HG02623 (cell line): ENCODE measurements at regions not wholly inside any gene's neighbourhood (a gene's known extent, or its start where the extent isn't known, plus 50 kb on each side); places are given as distances from the start of the nearest gene placed in this dataset.

Source experiments
- ATAC-seq: cut with Tn5 transposase; IDR thresholded peaks from one replicate; pipeline ENCODE4 v1.9.1; 2021; ENCODE audit warnings: moderate library complexity; ENCODE audit not compliant: unreplicated experiment

DNA sequence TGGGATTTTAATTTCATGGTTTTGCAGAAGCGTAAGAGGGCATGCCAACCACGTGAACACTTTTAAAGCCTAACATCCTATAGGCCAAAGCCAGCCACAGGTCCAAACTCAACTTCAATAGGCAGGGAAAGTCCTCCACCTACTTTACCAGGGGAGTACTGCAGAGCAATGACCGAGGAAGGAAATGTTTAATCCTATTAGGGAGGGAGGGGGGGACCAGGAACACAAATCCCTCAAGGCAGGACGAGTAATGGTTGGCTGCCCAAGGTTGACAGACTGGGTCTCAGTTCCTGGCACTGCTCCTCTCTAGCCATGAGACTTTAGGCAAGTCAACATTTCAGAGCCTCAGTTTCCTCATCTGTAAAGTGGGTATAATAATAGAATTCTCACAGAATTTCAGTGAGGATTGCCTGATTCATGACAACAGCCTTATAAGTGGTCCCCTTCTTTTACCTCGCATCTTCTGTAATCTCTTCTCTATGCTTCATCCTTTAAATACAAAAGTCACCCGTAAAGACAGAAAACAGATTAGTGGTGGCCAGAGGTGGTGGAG lies 315.8 kb downstream of the HAPSTR1 start:
- no peak for ATAC-seq

DNA sequence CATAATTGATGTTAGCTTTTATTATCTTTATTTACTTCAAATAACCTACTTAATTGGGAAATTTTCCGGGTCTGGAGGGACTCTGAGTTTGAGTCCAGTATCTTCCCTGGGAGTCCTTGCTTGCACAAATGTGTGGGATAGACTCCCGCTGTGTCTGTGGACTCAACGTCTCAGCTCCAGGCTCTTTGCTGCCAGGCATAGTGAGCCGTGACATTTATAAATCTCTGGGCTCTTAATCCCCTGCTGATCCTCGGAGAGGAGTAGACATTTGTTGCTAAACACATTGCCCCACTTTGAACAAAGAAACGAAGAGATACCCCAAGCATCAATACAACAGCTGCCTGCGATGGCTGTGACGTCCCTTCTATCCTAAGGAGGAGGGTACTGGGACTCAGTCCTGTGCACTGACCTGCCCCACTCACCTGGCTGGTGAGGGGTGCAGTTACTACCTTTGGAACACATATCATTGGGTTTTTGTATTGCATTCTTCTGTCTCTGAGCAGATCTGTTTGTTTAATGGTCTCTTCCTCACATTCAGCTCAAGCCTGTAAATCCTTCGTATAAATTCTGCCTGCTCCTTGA lies 316.9 kb downstream of the HAPSTR1 start:
- ATAC-seq = no peak

- ATAC-seq = no peak
Measured at GRCh38 chr16:9409560-9410493, 318.4 kb downstream of the HAPSTR1 start.

DNA sequence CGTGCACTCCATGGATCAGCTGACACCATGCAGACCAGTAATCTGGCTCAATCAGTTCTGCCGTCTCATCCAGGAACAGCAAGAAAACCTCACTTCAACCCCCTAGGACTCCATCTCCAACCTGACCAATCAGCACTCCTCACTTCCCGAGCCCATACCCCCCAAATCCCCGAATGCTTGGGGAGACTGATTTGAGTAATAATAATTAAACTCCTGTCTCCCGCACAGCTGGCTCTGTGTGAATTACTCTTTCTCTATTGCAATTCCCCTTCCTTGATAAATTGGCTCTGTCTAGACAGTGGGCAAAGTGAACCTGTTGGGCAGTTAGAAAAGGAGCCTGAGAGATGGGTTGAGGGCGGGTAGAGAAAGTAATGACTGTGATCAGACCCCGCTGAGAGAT lies 320.0 kb downstream of the HAPSTR1 start:
- no peak for ATAC-seq

- ATAC-seq = no peak
Measured at GRCh38 chr16:9412031-9412914, 320.8 kb downstream of the HAPSTR1 start.

DNA sequence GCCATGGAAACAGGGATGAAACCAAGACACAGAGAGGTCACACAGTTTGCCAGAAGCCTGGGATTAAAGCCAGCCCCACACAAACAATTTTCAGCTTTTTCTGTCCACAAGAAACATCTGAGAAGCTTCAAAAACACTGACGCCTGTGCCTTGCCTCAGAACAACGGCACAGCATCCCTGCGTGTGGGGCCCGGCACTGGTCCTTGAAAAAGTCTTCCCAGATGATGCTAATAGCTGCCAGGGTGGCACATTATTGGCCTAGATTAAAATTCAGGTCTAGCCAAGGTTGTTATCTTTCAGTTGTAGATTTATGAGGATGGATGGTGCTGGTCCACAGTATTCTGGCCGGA lies 321.4 kb downstream of the HAPSTR1 start:
- no peak for ATAC-seq

DNA sequence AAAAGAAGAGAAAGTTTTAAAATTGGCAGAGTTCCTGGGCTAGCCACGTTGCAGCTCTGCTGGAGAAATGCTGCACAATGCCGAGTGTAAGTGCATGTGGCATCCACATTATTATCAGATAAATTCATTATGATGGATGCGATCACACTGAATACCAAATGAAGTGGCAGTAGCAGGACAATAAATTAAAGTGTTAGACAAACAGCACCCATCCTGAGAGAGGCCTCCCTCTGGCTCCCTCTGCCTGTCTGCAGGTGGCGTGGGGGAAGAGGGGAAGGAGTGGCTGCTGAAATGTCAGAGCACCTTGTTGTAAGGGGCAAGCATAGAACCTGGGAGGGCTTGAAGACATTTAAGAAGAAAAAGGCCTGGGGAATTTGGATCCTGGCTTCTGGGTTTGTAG lies 324.1 kb downstream of the HAPSTR1 start:
- ATAC-seq = no peak

GRCh38 chr16:9417898-9418297 lies 326.5 kb downstream of the HAPSTR1 start:
- ATAC-seq = no peak

DNA sequence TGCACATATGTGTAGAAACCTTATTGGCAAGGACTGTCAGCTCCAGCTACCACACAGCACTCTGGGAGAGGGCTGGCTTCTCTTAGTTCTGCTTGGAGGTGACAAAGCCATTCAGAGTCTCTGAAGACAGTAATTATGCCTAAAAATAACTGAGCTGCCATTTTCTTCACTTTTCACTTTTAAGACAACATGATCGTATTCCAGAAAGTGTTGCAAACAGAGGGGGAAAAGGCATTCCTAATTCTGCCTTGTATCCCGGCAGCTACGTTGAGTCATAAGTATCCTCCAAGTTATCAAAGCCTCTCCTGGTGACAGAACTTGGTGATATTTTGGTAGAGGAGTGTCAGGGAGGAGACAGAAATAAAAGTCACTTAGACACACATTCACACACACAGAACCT lies 327.7 kb downstream of the HAPSTR1 start:
- no peak for ATAC-seq

- no peak for ATAC-seq
Measured at GRCh38 chr16:9422762-9423513, 331.5 kb downstream of the HAPSTR1 start.

DNA sequence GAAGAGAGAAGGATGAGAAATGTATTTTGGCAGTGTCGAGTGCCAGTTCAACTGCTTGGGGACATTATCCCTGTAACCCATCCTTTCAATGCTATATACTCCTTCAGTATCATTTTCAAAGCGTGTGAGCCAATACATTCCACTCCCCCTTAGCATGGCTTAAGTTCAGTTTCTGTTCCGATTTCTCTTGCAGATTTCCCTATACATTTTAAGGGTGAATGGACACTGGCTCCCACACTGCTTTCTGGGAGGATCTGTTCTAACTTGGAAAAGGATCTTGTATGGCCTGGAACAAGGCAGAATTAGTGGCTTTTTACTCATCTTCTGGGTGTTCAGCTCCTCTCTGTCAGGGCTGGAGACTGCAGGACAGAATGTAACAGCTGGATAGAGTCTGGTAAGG lies 333.8 kb downstream of the HAPSTR1 start:
- ATAC-seq = no peak

GRCh38 chr16:9428355-9429005 lies 337.0 kb downstream of the HAPSTR1 start:
- no peak for ATAC-seq

DNA sequence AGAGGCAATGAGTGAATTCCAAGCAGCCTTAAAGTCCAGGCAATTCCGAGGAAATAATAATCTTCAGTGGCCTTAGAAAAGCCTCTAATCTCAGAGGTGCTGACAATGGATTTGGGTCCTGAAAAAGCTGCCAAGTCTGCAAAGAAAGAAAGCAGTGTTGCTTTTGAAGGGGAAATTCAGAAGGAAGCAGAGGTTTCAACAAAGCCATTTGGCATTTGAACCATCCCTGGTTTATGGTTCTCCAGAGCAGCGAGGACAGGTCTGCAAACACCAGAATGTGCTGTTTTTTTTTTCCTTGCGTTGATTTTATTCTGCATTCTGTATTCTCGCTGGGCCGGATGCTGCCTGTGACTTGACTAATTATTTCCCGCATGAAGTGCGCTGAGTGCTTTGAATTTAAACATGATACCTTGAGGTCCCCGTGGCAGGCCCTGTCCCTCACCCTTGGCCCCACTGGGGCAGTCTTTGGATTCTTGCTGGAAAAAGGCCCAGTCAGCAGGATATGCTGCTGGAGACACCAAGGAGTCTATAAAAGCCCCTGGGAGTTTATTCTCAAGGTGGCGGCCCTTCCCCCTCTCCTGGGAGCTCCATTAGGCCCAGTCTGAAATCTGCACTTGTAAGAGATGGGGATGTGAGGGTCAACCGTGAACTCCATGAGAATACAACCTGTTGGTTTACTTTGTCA lies 338.3 kb downstream of the HAPSTR1 start:
- ATAC-seq = no peak

DNA sequence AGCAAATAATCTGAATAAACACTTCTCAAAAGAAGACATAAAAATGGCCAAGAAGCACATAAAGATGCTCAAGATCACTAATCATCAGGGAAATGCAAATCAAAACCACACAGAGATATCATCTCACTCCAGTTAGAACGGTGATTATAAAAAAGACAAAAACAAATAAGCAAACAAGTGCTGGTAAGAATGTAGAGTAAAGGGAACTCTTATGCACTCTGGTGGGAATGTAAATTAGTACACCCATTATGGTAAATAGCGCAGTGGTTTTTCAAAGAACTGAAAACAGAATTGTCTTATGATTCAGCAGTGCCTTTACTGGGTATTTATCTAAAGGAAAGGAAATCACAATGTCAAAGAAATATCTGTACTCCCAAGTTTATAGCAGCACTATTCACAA lies 343.2 kb downstream of the HAPSTR1 start:
- ATAC-seq = no peak

DNA sequence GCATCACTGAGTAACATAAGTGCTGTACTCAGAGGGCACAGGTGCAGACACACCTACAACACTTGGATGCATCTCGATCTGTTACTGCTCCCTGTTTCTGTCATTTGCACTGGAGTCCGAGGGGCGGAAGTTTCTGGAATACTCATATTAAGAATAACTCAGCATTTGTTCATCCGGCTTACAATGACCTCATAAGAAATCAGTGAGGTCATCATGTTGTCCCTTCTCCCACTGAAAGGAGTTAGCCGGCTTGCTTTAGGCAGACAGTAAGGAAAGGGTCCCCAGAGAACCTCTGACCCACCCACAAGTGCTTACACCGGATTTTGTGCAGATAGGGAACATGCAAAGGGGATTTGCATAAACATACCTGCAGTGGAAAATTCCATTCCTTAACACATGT lies 344.7 kb downstream of the HAPSTR1 start:
- ATAC-seq = no peak

DNA sequence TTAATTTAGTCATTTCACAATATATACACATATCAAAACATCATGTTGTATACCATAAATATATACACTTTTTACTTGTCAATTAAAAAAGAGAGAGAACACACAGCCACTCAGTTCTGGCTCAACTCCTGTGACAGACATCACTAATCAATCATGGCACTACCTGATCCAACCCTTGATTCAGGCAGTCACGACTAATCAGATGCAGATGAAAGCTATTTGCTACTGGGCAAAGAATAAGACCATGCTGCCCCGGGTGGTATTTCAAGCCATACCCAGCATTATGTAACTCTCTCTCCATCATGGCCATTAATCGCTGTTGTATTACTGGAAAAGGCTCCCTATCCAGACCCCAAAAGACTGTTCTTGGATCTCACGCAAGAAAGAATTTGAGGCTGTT lies 345.7 kb downstream of the HAPSTR1 start:
- ATAC-seq = no peak

DNA sequence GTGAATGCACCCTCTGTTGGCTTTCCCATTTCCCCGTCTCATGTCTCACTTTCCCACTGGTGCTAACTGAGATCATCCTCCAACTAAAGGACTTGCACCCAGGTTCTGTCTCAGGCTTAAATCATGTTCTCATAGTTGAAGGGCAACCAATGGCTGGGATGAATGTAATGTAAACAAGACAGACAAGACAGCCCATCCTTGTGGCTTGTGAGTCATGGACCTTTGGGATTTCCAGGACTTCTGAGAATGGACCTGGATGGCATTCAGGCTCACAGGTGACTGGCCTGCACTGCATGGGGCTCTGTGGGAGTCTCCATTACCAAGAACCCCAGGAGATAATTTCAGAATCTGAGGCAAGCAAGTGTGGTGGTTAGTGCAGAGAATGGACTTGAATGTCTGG lies 347.5 kb downstream of the HAPSTR1 start:
- ATAC-seq = no peak

GRCh38 chr16:9441012-9441411 lies 349.6 kb downstream of the HAPSTR1 start:
- ATAC-seq = no peak

DNA sequence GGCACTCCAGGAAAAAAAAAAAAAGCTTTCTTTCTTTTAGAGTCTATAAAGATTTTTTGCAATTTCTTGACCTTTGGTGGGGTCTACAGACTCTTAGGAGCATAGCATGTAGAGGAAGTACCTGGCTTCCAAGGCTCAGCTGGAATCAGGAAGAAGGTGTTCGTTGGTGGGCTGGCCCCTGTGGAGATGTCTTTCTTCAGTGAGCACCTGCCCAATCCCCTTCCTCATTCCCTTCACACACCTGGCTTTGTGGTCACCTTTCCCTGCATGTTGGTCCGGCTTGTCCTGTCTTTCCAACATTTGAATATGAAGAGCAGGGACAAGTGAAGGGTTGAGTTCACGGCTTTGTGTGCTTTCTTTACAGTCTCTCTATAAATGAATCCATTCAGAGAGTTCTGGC lies 352.4 kb downstream of the HAPSTR1 start:
- ATAC-seq = no peak
